Peyer's patch (tissue), 4 donors: ENCODE measurements at regions not wholly inside any gene's neighbourhood (a gene's known extent, or its start where the extent isn't known, plus 50 kb on each side); places are given as distances from the start of the nearest gene placed in this dataset.

Experiments
- CTCF ChIP-seq, 6 experiments: fragments of 450-650 bp in 4 of 6; fragments of 200-600 bp in 2 of 6; sonication (generic) in 1 of 6; IDR thresholded peaks; one replicate each; pipeline ENCODE4 v1.5.1; 2017 to 2019; ENCODE audit warnings: antibody characterized with exemption in 6 of 6, mild to moderate bottlenecking in 3 of 6, moderate library complexity in 1 of 6
- POLR2A ChIP-seq, 2 donors: fragments of 450-650 bp; IDR thresholded peaks; one replicate each; pipeline ENCODE4 v1.5.1; 2017; ENCODE audit warnings: antibody characterized with exemption in 2 of 2, mild to moderate bottlenecking in 2 of 2, moderate library complexity in 2 of 2

GRCh38 chr2:105609746-105610402 lies 134.8 kb upstream of the NCK2 start:
- TF ChIP-seq CTCF (IDR thresholded peaks at IDR 0.05) = no peak
- TF ChIP-seq POLR2A (IDR thresholded peaks at IDR 0.05) = no peak
